ENCODE measurements at regions not wholly inside any gene's neighbourhood (a gene's known extent, or its start where the extent isn't known, plus 50 kb on each side); places are given as distances from the start of the nearest gene placed in this dataset.

DNA sequence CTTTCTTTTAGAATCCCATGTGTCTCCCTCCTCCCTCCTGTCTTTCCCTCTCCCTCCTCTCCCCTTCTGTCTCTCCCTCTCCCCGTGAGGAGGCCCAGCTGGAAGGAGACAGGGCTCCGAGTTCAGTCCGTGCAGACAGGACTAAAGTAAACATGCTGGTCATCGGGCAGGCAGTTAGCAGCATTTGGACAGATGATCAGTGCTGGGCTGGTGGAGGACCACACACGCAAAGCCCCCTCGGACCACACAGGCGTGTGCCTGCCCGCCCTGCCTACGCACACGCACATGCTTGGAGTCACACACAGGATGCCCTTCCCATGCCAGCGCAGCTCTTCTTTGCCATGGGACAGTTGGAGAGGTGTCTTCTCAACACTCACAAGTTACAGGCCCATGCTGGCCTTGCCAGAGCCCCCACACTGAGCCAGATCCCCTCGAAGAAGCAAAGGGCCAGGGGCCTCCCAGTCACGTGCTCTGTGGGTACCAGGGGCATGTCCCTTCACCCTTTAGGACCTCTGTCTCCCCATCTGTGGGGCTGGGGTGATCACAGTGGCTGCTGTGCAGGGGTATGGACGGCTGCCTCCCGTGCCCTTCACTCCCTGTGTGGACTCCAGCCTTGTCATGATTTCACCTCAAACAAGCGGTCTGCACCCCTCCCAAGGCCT lies 215.7 kb upstream of the FOXF1 start:
- DNase-seq = no peak
- Mint-ChIP-seq H3K36me3 (no peaks in the 10 kb centered on the region), H3K4me1 (peaks cover 0 to 12% (median 0%) of the 10 kb centered on the region in 3 donors), H3K27me3 (peaks cover 61 to 92% (median 91%) of the 10 kb centered on the region in 3 donors), H3K27ac (no peak overlapping the region), H3K9me3 (peaks cover 0 to 5% (median 0%) of the 10 kb centered on the region in 7 donors), H3K4me3 (no peak overlapping the region)
- ATAC-seq (ENCODE audit: low read depth in 2 of 2) = no peak

DNA sequence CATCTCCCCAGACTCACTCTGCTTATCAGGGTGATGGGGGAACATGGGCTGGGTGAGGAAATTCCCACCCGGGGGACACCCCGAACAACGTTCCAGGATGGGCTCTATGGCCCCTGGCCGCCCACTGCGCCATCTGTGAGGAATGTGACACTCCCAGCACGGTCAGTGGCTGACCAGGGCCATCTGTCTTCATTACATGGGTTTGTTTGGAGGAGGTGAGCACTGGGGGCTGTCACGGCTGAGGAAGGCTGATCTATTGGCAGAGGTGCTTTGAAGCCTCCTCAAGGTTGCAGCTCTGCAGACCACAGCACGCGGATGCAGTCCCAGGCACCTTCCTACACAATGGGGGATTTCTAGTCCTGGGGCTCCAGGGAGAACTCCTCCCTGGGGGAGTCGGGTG lies 214.1 kb upstream of the FOXF1 start:
- no peak for DNase-seq
- Mint-ChIP-seq H3K27ac (no peak overlapping the region), H3K36me3 (no peaks in the 10 kb centered on the region), H3K27me3 (peaks cover 49 to 92% (median 86%) of the 10 kb centered on the region in 3 donors), H3K4me1 (peaks cover 4 to 19% (median 4%) of the 10 kb centered on the region in 3 donors), H3K4me3 (no peak overlapping the region), H3K9me3 (peaks cover 0 to 5% (median 0%) of the 10 kb centered on the region in 7 donors)
- no peak for ATAC-seq (ENCODE audit: low read depth in 2 of 2)

DNA sequence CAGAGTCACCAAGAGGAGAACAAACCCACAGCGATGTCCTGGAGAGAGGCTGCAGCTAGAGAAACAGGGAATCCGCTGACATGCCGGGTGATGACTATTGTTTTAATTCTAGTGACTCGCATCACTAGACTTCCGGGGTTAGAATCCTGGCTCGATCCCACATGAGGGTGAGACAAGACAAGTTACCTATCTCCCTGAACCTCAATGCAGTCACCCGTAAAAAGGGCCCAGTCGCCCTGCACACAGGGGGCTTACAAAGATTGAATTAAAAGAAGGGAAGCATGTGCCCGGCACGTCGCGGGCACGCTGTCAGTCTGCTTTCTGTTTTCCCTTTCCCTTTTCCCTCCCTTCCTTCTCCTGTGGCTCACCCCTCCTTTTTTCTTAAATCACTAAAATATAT lies 212.9 kb upstream of the FOXF1 start:
- H3K4me3 Mint-ChIP-seq = peak overlapping the region in 3 of 8 donors; percentile 12 to 41 (median 29)
- H3K27me3 Mint-ChIP-seq = peaks cover 47 to 92% (median 85%) of the 10 kb centered on the region in 3 donors
- peaks cover 0 to 5% (median 0%) of the 10 kb centered on the region in 7 donors for H3K9me3 Mint-ChIP-seq
- H3K27ac Mint-ChIP-seq = no peak overlapping the region
- peaks cover 4 to 20% (median 9%) of the 10 kb centered on the region in 3 donors for H3K4me1 Mint-ChIP-seq
- no peak for ATAC-seq (ENCODE audit: low read depth in 2 of 2)
- no peak for DNase-seq
- H3K36me3 Mint-ChIP-seq = no peaks in the 10 kb centered on the region

DNA sequence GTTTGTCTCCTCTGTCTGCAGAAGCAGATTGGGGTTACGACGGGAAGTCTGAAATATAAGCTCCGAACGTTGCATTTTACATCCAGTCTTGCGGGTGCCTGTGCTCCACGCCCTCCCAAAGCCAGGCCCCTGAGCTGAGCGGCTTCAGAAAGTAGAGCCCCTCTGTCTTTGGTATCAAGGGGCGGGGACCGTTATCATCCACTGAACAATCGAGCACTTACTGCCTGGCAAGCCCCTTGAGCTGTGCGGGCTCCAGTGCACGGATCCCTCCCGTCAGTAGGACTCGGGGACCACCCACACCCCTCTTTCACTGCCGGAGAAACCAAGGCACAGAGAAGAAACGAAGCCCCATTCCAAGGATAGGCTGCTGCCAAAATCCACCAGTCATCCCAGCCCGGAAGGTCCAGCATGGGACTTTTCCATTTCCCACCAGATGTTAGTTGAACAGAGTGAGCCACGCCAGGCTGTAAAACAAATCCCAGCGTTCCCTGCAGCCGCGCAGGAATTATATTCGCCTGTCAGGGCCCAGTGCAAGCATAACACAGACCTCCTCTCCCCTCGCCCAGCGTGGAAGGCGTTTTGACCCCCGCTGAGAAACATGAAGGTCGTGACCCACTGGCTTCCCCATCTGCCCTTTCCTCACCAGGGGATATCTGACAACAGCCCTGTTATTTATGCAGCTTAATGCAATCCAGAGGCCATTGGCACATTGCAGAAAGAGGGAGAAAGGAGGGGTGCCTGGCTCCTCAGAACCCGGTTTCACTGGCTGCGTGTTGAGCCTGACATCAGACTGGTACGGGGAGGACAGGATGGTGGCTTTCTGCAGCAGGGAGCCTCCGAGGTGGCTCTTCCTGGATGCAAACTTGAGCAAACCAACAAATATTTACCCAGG lies 212.2 kb upstream of the FOXF1 start:
- DNase-seq (no peak), ATAC-seq (ENCODE audit: low read depth in 2 of 2) (no peak)
- H3K36me3 Mint-ChIP-seq = no peaks in the 10 kb centered on the region
- peaks cover 42 to 87% (median 79%) of the 10 kb centered on the region in 3 donors for H3K27me3 Mint-ChIP-seq
- H3K9me3 Mint-ChIP-seq = peaks cover 0 to 5% (median 0%) of the 10 kb centered on the region in 7 donors
- peaks cover 4 to 20% (median 9%) of the 10 kb centered on the region in 3 donors for H3K4me1 Mint-ChIP-seq
- peak overlapping the region in 2 of 6 donors; percentile 4 to 71 for H3K27ac Mint-ChIP-seq
- peak overlapping the region in 3 of 8 donors; percentile 12 to 41 (median 29) for H3K4me3 Mint-ChIP-seq

GRCh38 chr16:86298758-86299134 lies 211.6 kb upstream of the FOXF1 start:
- ATAC-seq (ENCODE audit: low read depth in 2 of 2) = no peak
- Mint-ChIP-seq H3K4me3 (no peak overlapping the region), H3K9me3 (peaks cover 0 to 5% (median 0%) of the 10 kb centered on the region in 7 donors), H3K27me3 (peaks cover 35 to 80% (median 72%) of the 10 kb centered on the region in 3 donors), H3K4me1 (peaks cover 4 to 20% (median 9%) of the 10 kb centered on the region in 3 donors), H3K27ac (no peak overlapping the region), H3K36me3 (no peaks in the 10 kb centered on the region)
- DNase-seq = no peak

- Mint-ChIP-seq H3K36me3 (no peaks in the 10 kb centered on the region), H3K27ac (no peak overlapping the region), H3K9me3 (peaks cover 0 to 5% (median 0%) of the 10 kb centered on the region in 7 donors), H3K4me1 (peaks cover 4 to 20% (median 9%) of the 10 kb centered on the region in 3 donors), H3K27me3 (peaks cover 38 to 69% (median 64%) of the 10 kb centered on the region in 3 donors), H3K4me3 (no peak overlapping the region)
- DNase-seq = no peak
- ATAC-seq (ENCODE audit: low read depth in 2 of 2) = no peak
These were observed 210.3 kb upstream of the FOXF1 start for GRCh38 chr16:86299882-86300610.

GRCh38 chr16:86300746-86301481 lies 209.4 kb upstream of the FOXF1 start:
- no peak overlapping the region for H3K4me3 Mint-ChIP-seq
- no peak overlapping the region for H3K27ac Mint-ChIP-seq
- H3K27me3 Mint-ChIP-seq = peaks cover 39 to 65% (median 61%) of the 10 kb centered on the region in 3 donors
- peaks cover 0 to 2% (median 0%) of the 10 kb centered on the region in 7 donors for H3K9me3 Mint-ChIP-seq
- DNase-seq (no peak), ATAC-seq (ENCODE audit: low read depth in 2 of 2) (no peak)
- no peaks in the 10 kb centered on the region for H3K36me3 Mint-ChIP-seq
- H3K4me1 Mint-ChIP-seq = peaks cover 4 to 20% (median 9%) of the 10 kb centered on the region in 3 donors

DNA sequence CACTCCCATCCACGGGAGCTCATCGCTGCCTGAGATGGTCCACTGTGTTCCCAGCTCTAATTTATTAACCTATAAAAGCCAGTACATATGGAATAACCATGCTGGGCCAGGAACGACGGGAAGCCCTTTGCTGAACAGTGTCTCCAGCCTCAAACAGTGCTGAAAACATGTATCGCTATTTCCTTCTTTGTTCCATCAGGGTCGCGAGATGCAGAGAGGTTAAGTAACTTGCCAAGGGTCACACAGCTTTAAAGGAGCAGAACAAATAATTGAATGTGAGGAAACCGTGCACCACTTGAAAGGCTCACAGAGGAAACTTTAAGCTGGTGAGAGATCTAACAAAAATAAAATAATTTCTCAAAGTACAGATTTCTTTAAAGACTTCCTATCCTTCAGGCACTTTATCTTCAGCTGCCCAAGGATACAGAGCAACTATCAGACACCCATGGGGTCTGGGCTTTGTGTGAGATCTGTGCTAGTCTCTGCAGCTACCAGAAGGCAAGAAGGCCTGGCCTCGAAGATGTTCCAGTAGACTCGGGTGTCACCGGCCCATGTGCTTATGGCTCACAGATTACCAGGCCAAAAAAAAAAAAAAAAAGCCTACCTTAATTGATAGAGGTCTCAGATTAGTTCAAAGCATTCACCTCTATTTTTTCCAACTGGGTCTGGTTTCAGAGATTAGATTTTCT lies 207.8 kb upstream of the FOXF1 start:
- ATAC-seq (ENCODE audit: low read depth in 2 of 2) = no peak
- H3K27me3 Mint-ChIP-seq = peaks cover 49 to 63% (median 52%) of the 10 kb centered on the region in 3 donors
- H3K4me1 Mint-ChIP-seq = peaks cover 4 to 14% (median 9%) of the 10 kb centered on the region in 3 donors
- H3K36me3 Mint-ChIP-seq = no peaks in the 10 kb centered on the region
- DNase-seq = no peak
- H3K4me3 Mint-ChIP-seq = peak overlapping the region in 1 of 8 donors; percentile 1
- H3K27ac Mint-ChIP-seq = no peak overlapping the region
- peaks cover 0 to 4% (median 0%) of the 10 kb centered on the region in 7 donors for H3K9me3 Mint-ChIP-seq

GRCh38 chr16:86303787-86304678 lies 206.3 kb upstream of the FOXF1 start:
- peaks cover 4 to 9% (median 8%) of the 10 kb centered on the region in 3 donors for H3K4me1 Mint-ChIP-seq
- H3K27me3 Mint-ChIP-seq = peaks cover 35 to 56% (median 42%) of the 10 kb centered on the region in 3 donors
- no peaks in the 10 kb centered on the region for H3K36me3 Mint-ChIP-seq
- DNase-seq = no peak
- peak overlapping the region in 1 of 8 donors; percentile 56 for H3K4me3 Mint-ChIP-seq
- H3K9me3 Mint-ChIP-seq = peaks cover 0 to 4% (median 0%) of the 10 kb centered on the region in 7 donors
- H3K27ac Mint-ChIP-seq = no peak overlapping the region
- ATAC-seq (ENCODE audit: low read depth in 2 of 2) = no peak

DNA sequence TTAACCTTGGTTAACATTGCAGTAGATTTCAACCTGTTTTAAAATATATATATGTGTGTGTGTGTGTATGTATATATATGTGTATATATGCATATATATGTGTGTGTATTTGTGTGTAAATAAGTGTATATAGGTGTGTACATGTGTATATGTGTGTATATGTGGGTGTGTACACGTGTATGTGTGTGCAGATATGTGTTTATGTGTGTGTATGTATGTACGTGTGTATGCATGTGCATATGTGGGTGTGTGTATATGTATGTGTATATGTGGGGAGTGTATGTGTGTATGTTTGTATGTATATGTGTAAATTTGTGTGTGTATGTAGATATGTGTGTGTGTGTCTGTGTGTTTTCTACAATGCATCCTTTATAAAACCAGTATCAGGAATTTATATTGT lies 205.5 kb upstream of the FOXF1 start:
- Mint-ChIP-seq H3K36me3 (no peaks in the 10 kb centered on the region), H3K9me3 (peaks cover 0 to 4% (median 0%) of the 10 kb centered on the region in 7 donors), H3K27me3 (peaks cover 32 to 49% (median 37%) of the 10 kb centered on the region in 3 donors), H3K27ac (no peak overlapping the region), H3K4me3 (no peak overlapping the region), H3K4me1 (peaks cover 4 to 9% (median 8%) of the 10 kb centered on the region in 3 donors)
- no peak for DNase-seq
- ATAC-seq (ENCODE audit: low read depth in 2 of 2) = no peak

DNA sequence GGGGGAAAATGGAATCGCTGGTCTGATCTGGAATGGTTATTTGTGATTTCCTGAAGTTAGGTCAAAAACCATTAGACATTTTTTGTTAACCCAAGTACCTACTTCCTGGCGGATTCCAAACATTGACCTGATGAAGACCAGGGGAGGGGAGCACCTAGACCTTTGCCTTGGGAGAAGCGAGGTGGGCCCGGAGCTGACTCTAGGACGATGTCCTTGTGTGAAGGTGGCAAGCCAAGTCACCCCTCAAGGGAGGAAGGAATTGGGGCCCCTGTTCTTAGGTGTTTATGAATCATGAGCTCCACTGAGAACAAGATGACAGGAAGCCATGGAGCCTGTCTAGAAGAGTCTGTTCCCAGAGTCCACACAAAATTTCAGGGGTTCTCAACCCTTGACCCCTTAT lies 204.9 kb upstream of the FOXF1 start:
- Mint-ChIP-seq H3K27ac (no peak overlapping the region), H3K4me3 (no peak overlapping the region), H3K4me1 (peaks cover 4 to 9% (median 5%) of the 10 kb centered on the region in 3 donors), H3K36me3 (no peaks in the 10 kb centered on the region), H3K27me3 (peaks cover 28 to 44% (median 32%) of the 10 kb centered on the region in 3 donors), H3K9me3 (peaks cover 0 to 4% (median 0%) of the 10 kb centered on the region in 7 donors)
- no peak for ATAC-seq (ENCODE audit: low read depth in 2 of 2)
- DNase-seq = no peak

Data from naive B cell (primary cell).